ENCODE measurements at regions not wholly inside any gene's neighbourhood (a gene's known extent, or its start where the extent isn't known, plus 50 kb on each side); places are given as distances from the start of the nearest gene placed in this dataset.
"Not testable (repeated sequence)": the region's sequence is repeated elsewhere in the genome, so short reads cannot be mapped to it uniquely, and the experiment has no call there.

GRCh38 chr3:18234717-18235335 lies 190.3 kb downstream of the SATB1 start:
- no peak for DNase-seq

- DNase-seq, result no peak
Observed at GRCh38 chr3:18233987-18234716, 191.0 kb downstream of the SATB1 start.

- no peak for DNase-seq
Observed at GRCh38 chr3:18232317-18232716, 192.8 kb downstream of the SATB1 start.

DNA sequence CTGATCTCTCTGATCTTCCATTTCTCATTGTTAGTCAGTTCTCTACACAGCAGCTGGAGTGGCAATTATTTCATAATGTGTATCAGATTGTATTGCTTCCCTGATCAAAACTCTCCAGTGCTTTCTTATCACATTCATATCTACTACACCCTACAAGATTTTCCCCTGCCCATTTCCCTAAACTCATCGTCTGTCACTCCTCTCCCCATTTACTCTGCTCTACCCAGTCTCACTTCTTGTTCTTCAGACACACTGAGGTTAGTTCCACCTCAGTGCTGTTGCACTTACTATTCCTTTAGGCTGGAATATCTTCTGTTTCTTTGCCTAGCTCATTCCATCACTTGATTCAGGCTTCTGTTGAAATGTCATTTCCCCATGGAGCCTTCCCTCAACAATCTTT lies 197.1 kb downstream of the SATB1 start:
- DNase-seq, result no peak

- no peak for DNase-seq
Observed at GRCh38 chr3:18225709-18226108, 199.4 kb downstream of the SATB1 start.

GRCh38 chr3:18224426-18224825 lies 200.7 kb downstream of the SATB1 start:
- DNase-seq, result no peak

DNA sequence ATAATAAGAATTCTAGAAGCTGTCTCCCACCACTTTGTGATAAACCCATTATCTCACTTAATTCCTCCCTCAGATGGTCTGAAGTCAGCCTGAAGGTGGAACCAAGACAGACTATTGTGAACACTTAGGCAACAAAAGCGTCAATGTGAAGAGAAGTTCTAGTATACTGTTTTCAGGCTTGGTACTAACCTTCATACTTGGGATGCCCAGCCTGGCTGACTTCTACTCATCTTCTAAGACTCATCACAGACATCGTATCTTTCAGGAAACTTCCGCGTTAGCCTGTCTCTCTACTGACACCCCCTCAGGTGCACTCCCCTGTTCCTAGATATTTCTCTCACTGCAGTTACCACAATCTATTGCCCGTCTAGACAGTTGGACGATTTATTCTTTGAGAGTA lies 201.2 kb downstream of the SATB1 start:
- no peak for DNase-seq

GRCh38 chr3:18223571-18223970 lies 201.6 kb downstream of the SATB1 start:
- no peak for DNase-seq

DNA sequence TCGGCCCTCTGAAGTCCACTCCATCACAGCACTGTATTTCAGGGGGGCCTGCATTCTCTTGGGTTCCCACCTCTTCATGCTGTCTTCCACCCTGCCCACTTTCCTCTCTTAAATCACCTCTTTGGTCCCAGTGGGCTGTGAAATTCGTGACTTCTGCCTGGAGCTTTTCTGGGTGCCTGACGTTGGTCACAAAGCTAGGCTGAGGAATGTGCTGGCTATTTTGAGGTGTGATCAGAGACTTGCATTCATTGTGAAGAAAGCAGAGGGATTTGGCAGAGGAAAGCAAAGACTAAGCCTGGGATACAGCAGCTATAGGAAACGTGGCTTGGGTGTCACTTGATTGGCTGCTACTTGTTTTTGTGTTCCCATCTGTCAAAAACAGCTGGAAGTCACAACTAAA lies 202.5 kb downstream of the SATB1 start:
- DNase-seq, result no peak

- DNase-seq, result no peak
Observed at GRCh38 chr3:18217507-18218174, 207.5 kb downstream of the SATB1 start.

- no peak for DNase-seq
Observed at GRCh38 chr3:18216996-18217395, 208.1 kb downstream of the SATB1 start.

- DNase-seq, result no peak
Observed at GRCh38 chr3:18215639-18216038, 209.5 kb downstream of the SATB1 start.

- no peak for DNase-seq
Observed at GRCh38 chr3:18211116-18211515, 214.0 kb downstream of the SATB1 start.

- no peak for DNase-seq
Observed at GRCh38 chr3:18208856-18209255, 216.3 kb downstream of the SATB1 start.

DNA sequence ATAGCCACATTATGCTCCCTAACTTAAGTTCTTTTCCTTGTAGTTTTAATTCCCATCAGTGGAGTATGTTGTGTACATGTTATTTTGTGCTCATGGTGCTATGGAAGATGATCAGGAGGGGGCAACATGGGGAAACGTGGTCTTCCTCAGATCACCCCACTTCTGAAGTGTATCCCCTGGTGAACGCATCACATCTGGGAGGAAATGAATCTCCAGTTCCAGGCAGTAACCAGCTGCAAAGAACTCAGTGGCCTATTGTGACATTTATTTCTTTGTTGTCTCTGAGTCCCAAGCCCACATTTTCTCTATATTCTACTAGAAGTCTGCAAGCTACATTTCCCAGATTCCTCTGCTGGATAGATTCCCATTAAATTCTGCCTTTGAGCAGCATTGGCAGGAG lies 217.0 kb downstream of the SATB1 start:
- no peak for DNase-seq

- DNase-seq, result no peak
Observed at GRCh38 chr3:18207226-18207625, 217.9 kb downstream of the SATB1 start.

DNA sequence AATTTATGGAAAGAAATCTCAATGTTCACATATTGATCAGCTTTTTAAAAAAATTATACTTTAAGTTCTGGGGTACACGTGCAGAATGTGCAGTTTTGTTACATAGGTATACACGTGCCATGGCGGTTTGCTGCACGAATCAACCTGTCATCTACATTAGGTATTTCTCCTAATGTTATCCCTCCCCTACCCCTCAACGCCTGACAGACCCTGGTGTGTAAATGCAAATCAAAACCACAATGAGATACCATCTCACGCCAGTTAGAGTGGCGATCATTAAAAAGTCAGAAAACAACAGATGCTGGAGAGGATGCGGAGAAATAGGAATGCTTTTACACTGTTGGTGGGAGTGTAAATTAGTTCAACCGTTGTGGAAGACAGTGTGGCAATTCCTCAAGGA lies 219.4 kb downstream of the SATB1 start:
- not testable (repeated sequence) for DNase-seq

DNA sequence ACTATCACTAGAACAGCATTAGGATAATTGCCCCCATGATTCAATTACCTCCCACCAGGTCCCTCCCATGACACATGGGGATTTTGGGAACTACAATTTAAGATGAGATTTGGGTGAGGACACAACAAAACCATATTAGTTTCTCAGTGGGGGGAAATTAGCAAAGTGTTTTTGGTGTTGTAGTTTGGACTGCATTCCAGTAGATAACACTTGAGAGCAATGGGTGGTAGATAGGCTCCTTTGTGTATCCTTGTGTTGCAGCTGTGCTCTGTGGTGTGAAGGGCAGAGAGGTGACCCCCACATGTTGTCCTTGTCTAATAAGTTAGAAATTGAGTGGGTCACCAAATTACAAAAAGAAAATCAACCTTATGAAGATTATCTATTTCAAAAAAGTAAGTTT lies 223.8 kb downstream of the SATB1 start:
- DNase-seq, result no peak

DNA sequence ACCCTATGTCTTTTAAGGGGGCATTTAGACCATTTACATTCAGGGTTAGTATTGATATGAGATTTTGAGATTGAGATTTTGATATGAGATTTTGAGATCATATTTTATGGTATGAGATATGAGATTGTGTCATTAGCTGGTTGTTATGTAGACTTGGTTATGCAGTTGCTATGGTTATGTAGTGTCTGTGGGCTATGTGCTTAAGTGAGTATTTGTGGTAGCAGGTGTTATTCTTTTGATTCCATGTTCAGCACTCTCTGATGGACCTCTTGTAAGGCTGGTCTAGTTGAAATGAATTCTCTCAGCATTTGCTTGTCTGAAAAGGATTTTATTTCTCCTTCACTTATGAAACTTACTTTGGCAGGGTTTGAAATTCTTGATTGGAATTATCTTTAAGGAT lies 225.4 kb downstream of the SATB1 start:
- DNase-seq, result no peak

DNA sequence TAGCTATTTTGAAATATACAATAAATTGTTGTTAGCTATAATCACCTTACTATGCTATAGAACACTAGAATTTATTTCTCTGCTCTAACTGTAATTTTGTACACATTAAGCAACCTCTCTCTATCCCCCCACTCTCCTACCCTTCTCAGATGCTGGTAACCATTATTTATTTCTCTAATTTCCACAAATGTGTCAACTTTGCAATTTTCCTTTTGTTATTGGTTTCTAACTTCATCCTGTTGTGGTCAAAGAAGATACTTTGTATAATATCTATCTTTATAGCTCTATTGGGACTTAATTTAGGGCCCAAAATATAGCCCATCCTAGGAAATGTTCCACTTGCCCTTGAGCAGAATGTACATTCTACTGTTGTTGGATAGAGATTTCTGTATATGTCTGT lies 229.3 kb downstream of the SATB1 start:
- no peak for DNase-seq

DNA sequence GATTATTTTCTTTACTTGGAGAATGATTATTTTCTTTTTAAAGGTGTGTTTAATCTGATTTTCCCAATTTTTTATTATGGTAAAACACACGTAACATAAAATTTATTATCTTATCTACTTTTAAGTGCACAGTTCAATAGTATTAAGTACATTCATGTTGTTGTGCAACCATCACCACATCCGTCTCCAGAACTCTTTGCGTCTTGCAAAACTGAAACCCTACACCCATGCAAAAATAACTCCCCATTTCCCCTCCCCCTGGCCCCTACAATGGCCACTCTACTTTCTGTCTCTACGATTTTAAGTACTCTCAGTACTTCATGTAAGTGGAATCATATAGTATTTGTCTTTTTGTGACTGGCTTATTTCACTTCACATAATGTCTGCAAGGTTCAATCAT lies 230.7 kb downstream of the SATB1 start:
- DNase-seq, result no peak

DNA sequence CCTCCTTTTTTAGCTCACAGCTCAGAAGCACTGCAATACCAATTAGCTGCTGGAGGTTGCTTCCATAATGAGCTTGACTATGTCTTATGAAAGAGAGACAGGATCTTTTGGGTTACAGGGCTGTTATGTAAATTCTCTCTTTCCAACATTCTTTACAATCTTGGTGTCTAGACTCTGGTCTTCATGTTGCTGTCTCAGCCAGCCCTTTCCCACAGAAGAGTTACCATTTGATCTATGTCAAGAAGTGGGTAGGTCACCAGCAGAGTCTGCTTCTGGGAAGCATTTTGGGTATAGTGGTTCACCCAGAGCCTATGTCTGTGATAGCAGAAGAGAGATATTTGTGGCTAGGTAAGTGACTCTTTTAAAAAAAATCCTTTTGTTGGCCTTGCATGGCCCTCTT lies 234.5 kb downstream of the SATB1 start:
- no peak for DNase-seq

GRCh38 chr3:18189282-18190050 lies 235.7 kb downstream of the SATB1 start:
- no peak for DNase-seq

- DNase-seq, result no peak
Observed at GRCh38 chr3:18188491-18188890, 236.6 kb downstream of the SATB1 start.
